ENCODE measurements at regions not wholly inside any gene's neighbourhood (a gene's known extent, or its start where the extent isn't known, plus 50 kb on each side); places are given as distances from the start of the nearest gene placed in this dataset.

DNA sequence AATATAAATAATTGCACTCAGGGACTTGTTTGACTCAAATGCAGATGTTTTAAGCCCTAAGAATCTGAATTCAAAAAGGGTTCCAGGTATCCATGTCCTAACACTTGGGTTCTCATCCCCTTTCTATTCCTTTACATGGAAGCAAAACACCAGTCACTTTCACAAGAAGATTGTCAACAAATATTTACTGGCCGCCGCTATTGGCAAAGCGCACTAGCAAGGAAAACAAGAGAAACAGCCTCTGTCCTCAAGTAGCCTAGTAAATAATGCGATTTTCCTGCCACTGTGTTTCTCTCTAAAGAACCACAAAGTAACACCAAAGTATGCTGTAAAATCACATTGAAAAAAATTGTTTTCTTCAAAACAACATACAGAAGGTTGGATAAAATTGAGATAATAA is 66.7 kb upstream of the EZH2 start:
- DNase-seq: no peak

DNA sequence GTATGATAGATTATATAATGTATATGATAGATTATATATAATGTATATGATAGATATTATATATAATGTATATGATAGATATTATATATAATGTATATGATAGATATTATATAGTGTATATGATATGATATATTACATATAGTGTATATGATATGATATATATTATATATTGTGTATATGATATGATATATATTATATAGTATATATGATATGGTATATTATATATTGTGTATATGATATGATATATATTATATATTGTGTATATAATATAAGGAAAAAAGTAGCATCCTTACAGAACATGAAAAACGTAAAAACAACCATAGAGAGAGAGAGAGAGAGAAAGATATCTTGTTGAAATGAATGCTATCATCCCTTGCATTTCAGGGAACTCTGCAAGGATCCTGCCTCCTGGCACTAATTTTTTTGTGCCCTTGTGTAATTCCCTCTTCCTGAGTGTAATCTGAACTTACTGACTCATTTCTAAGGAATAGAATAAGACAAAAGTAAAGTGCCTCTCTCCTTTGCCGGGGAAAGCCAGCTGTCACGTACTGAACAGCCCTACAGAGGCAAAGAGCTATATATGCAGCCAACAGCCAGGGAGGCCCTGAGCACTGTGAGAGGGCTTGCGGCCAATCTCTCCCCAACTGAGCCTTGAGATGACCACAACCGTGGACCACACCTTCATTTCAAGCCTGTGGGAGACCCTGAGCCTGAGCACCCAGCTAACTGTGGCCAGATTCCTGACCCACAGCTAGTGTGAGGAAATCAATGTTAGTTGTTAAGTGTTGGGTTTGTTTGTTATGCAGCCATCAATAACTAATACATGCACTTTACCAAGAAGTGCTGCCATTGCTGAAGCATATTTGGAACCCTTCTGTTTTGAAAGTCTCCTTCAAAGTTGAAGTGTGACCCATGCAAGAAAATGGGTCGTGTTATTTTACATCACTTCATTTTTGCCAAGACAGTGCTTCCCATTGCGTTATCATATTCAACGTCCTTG is 61.1 kb upstream of the EZH2 start:
- DNase-seq: no peak

GRCh38 chr7:148941598-148942275 is 57.6 kb upstream of the EZH2 start:
- DNase-seq: peak; percentile 75

GRCh38 chr7:148940702-148941597 is 56.9 kb upstream of the EZH2 start:
- peak; percentile 72 for DNase-seq

- no peak for DNase-seq
Observed at GRCh38 chr7:148939128-148939755, 55.2 kb upstream of the EZH2 start.

DNA sequence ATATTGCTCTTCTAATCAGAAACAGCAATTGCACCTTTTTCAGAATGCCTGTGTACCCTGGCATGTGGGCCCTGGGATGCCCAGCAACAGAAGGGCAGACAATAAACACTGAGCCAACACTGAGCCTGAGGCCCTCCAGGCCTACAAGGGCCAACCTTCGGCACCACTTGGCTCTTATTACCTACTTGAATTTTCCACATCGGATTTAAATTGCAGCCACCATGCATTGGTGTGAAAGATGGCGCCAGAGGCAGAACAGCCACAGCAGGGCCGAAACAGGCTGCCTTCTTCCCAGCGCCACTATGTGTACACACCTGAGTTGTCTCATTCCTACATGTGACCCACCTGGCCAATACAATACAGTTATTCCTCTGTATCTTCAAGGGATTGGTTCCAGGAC is 51.4 kb upstream of the EZH2 start:
- no peak for DNase-seq
